HCT116 (cell line): ENCODE measurements at regions not wholly inside any gene's neighbourhood (a gene's known extent, or its start where the extent isn't known, plus 50 kb on each side); places are given as distances from the start of the nearest gene placed in this dataset.

ENCODE experiments used
- ATAC-seq: fragments of 200-7000 bp; cut with Tn5 transposase; 2 replicates; pipeline ENCODE4 v1.9.1; 2020; ENCODE audit warnings: mild to moderate bottlenecking, moderate library complexity
- BruUV-seq: library from RNA; stranded (reverse); fragments of 400-500 nt; replicated peaks from 2 replicates; lab custom pipeline; 2021; lab: Mats Ljungman, UMichigan
- CTCF ChIA-PET: fragments of 300-600 bp; sonication (Branson Sonifier 250); formaldehyde crosslinking; loops from one replicate; lab custom pipeline; 2021; ENCODE audit warnings: antibody characterized with exemption; lab: Charles Lee
- POLR2A ChIA-PET: fragments of 300-600, 350-600 bp; sonication (Branson Sonifier 250); formaldehyde crosslinking; loops from one replicate; lab custom pipeline; 2021; ENCODE audit warnings: antibody characterized with exemption; lab: Charles Lee
- RAD21 ChIA-PET, 2 experiments: fragments of 300-600 bp; sonication (Branson Sonifier 250); formaldehyde crosslinking; loops; one replicate each; lab custom pipeline; 2023; ENCODE audit warnings: low total read pairs in 2 of 2; ENCODE audit not compliant: uncharacterized antibody in 2 of 2, unreplicated experiment in 2 of 2, low non-redundant PET in 1 of 2; lab: Charles Lee
- DNase-seq: peaks from one replicate; pipeline ENCODE4 v3.0.0-alpha.2; 2010; ENCODE audit warnings: low read depth, low spot score
- H2AFZ ChIP-seq: fragments of 200-600 bp; shearing (Covaris generic), sonication (generic); 2 replicates; pipeline ENCODE4 v1.6.1; 2017; ENCODE audit warnings: low read depth, mixed run types, mixed read lengths, antibody characterized with exemption, low read length; ENCODE audit not compliant: poor library complexity, severe bottlenecking
- H3K27ac ChIP-seq: 2 replicates; pipeline ENCODE4 v1.5.1; 2012; ENCODE audit warnings: low read depth, low read length
- H3K27me3 ChIP-seq: fragments of 200-600 bp; sonication (generic); 2 replicates; pipeline ENCODE4 v1.6.1; 2016; ENCODE audit warnings: mixed run types, low read length, mixed read lengths; ENCODE audit not compliant: insufficient read depth
- H3K36me3 ChIP-seq, 2 experiments: fragments of 200-500 bp in 1 of 2; fragments of 200-600 bp in 1 of 2; sonication (Bioruptor generic) in 1 of 2; sonication (generic) in 1 of 2; 2 replicates each; pipeline versions ENCODE4 v1.5.1 to v1.6.1; 2014 to 2016; ENCODE audit warnings: low read length in 2 of 2, inconsistent platforms in 1 of 2, mixed read lengths in 1 of 2, mixed run types in 1 of 2; ENCODE audit not compliant: insufficient read depth in 2 of 2, control insufficient read depth in 1 of 2
- H3K4me1 ChIP-seq, 2 experiments: fragments of 200-600 bp in 1 of 2; sonication (generic) in 1 of 2; 2 replicates each; pipeline versions ENCODE4 v1.5.1 to v1.6.1; 2012 to 2017; ENCODE audit warnings: low read length in 2 of 2, inconsistent platforms in 1 of 2, mild to moderate bottlenecking in 1 of 2, mixed read lengths in 1 of 2, mixed run types in 1 of 2, moderate library complexity in 1 of 2; ENCODE audit not compliant: insufficient read depth in 2 of 2, control insufficient read depth in 1 of 2
- H3K4me2 ChIP-seq: fragments of 200-600 bp; sonication (generic); 2 replicates; pipeline ENCODE4 v1.6.1; 2017; ENCODE audit warnings: mixed run types, low read length, mixed read lengths
- H3K4me3 ChIP-seq, 2 experiments: fragments of 200-600 bp in 1 of 2; sonication (generic) in 1 of 2; replicated peaks in 1 of 2; 2 replicates each; pipeline ENCODE4 v1.5.1; 2011 to 2016; ENCODE audit warnings: low read length in 2 of 2, control low read depth in 1 of 2, low read depth in 1 of 2, mild to moderate bottlenecking in 1 of 2, mixed read lengths in 1 of 2, mixed run types in 1 of 2
- H3K79me2 ChIP-seq: fragments of 200-600 bp; sonication (generic); 2 replicates; pipeline ENCODE4 v1.6.1; 2017; ENCODE audit warnings: mild to moderate bottlenecking, mixed run types, low read length, moderate library complexity, mixed read lengths; ENCODE audit not compliant: insufficient read depth
- H3K9ac ChIP-seq: fragments of 200-600 bp; sonication (generic); 2 replicates; pipeline ENCODE4 v1.6.1; 2016; ENCODE audit warnings: low read length, mixed read lengths
- H3K9me2 ChIP-seq: fragments of 200-600 bp; sonication (generic), shearing (Covaris generic); 2 replicates; pipeline ENCODE4 v1.6.1; 2017; ENCODE audit warnings: mixed run types, mild to moderate bottlenecking, moderate library complexity; ENCODE audit not compliant: insufficient read depth
- H3K9me3 ChIP-seq, 2 experiments: fragments of 200-500 bp in 1 of 2; fragments of 200-600 bp in 1 of 2; sonication (Bioruptor generic) in 1 of 2; sonication (generic) in 1 of 2; 2 replicates each; pipeline ENCODE4 v1.6.1; 2014 to 2017; ENCODE audit warnings: low read length in 2 of 2, mixed read lengths in 2 of 2, inconsistent platforms in 1 of 2, low read depth in 1 of 2, mild to moderate bottlenecking in 1 of 2, mixed run types in 1 of 2, moderate library complexity in 1 of 2; ENCODE audit not compliant: control insufficient read depth in 1 of 2, insufficient read depth in 1 of 2
- H4K20me1 ChIP-seq: fragments of 200-600 bp; sonication (generic), shearing (Covaris generic); 2 replicates; pipeline ENCODE4 v1.6.1; 2017; ENCODE audit warnings: mixed run types, mild to moderate bottlenecking, moderate library complexity; ENCODE audit not compliant: insufficient read depth
- CEBPB ChIP-seq: IDR thresholded peaks from 2 replicates; pipeline ENCODE4 v1.6.1; 2012; ENCODE audit warnings: low read depth
- JUND ChIP-seq: IDR thresholded peaks from 2 replicates; pipeline ENCODE4 v1.6.1; 2012
- POLR2A ChIP-seq: IDR thresholded peaks from 2 replicates; pipeline ENCODE4 v1.7.0; 2011; ENCODE audit warnings: borderline replicate concordance; ENCODE audit not compliant: insufficient read depth, insufficient read length; ENCODE audit errors: extremely low read depth
- RAD21 ChIP-seq: IDR thresholded peaks from 2 replicates; pipeline ENCODE4 v1.6.1; 2012; ENCODE audit warnings: low read depth, mild to moderate bottlenecking
- SP1 ChIP-seq: IDR thresholded peaks from 2 replicates; pipeline ENCODE4 v1.6.1; 2012; ENCODE audit warnings: low read depth
- SRF ChIP-seq: IDR thresholded peaks from 2 replicates; pipeline ENCODE4 v1.6.1; 2012; ENCODE audit warnings: low read depth
- TCF7L2 ChIP-seq: IDR thresholded peaks from 2 replicates; pipeline ENCODE4 v1.7.0; 2011; ENCODE audit warnings: borderline replicate concordance, inconsistent platforms; ENCODE audit not compliant: insufficient read depth, insufficient read length; ENCODE audit errors: extremely low read depth
- ZFX ChIP-seq: fragments of 450-650 bp; IDR thresholded peaks from 2 replicates; pipeline ENCODE4 v1.6.1; 2017
- ZNF274 ChIP-seq: fragments of 200-500 bp; sonication (Bioruptor generic); IDR thresholded peaks from 2 replicates; pipeline ENCODE4 v1.6.1; 2014; ENCODE audit warnings: mild to moderate bottlenecking, low read depth, low read length, inconsistent platforms
- intact Hi-C: fragments of 100-400 bp; cut with micrococcal nuclease; formaldehyde crosslinking; loops from 2 replicates; pipeline ENCODE4 v1.10.0; 2022

- no peak overlapping the region for H3K9ac ChIP-seq
- ATAC-seq (no peak), DNase-seq (no peak)
- H3K27me3 ChIP-seq = no peaks in the 10 kb centered on the region
- H3K36me3 ChIP-seq = no peaks in the 10 kb centered on the region
- H2AFZ ChIP-seq = no peak overlapping the region
- no peak overlapping the region for H3K27ac ChIP-seq
- H3K4me3 ChIP-seq = no peak overlapping the region
- BruUV-seq = no TSS peak
- TF ChIP-seq JUND (no peak), CEBPB (no peak), RAD21 (no peak), SRF (no peak), SP1 (no peak)
- H3K4me2 ChIP-seq = no peak overlapping the region
- H3K9me3 ChIP-seq = peaks cover 3 to 16% of the 10 kb centered on the region in 2 experiments; a peak in 2 of 4 replicates
- H4K20me1 ChIP-seq = no peaks in the 10 kb centered on the region
- H3K79me2 ChIP-seq = no peaks in the 10 kb centered on the region
- RAD21 ChIA-PET = no interaction called here
- no peaks in the 10 kb centered on the region for H3K4me1 ChIP-seq
- POLR2A ChIA-PET = no interaction called here
- CTCF ChIA-PET = no interaction called here
- intact Hi-C loops = no loop called here
- H3K9me2 ChIP-seq = no peaks in the 10 kb centered on the region
Observed at GRCh38 chr1:239812580-239812979, 279.1 kb upstream of the FMN2 start.

- TF ChIP-seq SRF (no peak), ZNF274 (no peak), TCF7L2 (peak; percentile 70), ZFX (no peak), POLR2A (no peak)
- Histone ChIP-seq H3K27me3 (no peaks in the 10 kb centered on the region), H3K9me2 (no peaks in the 10 kb centered on the region), H3K4me2 (no peak overlapping the region), H3K4me3 (no peak overlapping the region), H3K79me2 (no peaks in the 10 kb centered on the region), H3K9ac (no peak overlapping the region), H2AFZ (no peak overlapping the region), H3K4me1 (no peaks in the 10 kb centered on the region), H4K20me1 (no peaks in the 10 kb centered on the region), H3K27ac (no peak overlapping the region), H3K9me3 (peaks cover 3 to 23% of the 10 kb centered on the region in 2 experiments; a peak in 2 of 4 replicates), H3K36me3 (no peaks in the 10 kb centered on the region)
- RAD21 ChIA-PET = no interaction called here
- DNase-seq = no peak
- no peak for ATAC-seq
- BruUV-seq = no TSS peak
- CTCF ChIA-PET = no interaction called here
- POLR2A ChIA-PET = no interaction called here
- intact Hi-C loops = no loop called here
Observed at GRCh38 chr1:239814306-239814881, 277.3 kb upstream of the FMN2 start.
